ENCODE measurements at regions not wholly inside any gene's neighbourhood (a gene's known extent, or its start where the extent isn't known, plus 50 kb on each side); places are given as distances from the start of the nearest gene placed in this dataset.

DNA sequence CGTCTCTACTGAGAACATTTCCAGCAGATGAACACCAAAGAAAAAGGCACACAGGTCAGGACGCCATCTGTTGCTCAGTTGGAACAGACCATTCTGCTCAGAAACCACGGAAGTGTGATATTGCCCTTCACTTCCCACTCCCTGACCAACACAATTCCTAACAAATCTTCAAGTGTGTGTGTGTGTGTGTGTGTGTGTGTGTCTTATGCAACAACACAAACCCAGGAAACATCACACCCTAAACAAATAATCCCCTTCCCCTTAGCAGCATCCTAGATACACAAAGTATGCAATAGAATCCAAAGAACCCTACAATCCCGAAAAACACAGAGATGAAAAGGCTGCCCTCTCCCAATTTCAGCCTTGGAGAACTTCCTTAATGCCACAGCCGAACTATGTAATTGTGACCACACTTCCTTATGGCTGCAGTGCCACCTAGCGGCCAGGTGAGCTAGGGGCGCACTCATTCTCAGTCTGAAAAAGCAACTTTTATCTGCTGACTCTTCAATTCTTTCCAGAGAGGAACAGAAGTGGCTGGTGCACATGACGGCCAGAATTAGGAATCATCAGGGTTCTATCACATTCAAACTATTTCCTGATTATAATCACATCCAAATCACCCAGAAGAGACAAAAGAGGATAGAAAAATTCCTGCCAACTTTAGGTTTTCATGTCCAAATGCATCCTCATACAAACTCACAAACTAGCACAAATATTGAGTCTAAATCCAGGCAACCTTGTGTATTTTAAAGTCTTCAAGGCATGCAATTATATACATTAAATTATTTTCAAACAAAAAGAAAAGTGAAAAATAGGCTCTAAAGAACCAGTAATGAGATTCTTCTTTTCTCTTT, 164.9 kb downstream of the DHX15 start:
- DNase-seq = peak in 37 of 51 donors; percentile 3 to 69 (median 26)

DNA sequence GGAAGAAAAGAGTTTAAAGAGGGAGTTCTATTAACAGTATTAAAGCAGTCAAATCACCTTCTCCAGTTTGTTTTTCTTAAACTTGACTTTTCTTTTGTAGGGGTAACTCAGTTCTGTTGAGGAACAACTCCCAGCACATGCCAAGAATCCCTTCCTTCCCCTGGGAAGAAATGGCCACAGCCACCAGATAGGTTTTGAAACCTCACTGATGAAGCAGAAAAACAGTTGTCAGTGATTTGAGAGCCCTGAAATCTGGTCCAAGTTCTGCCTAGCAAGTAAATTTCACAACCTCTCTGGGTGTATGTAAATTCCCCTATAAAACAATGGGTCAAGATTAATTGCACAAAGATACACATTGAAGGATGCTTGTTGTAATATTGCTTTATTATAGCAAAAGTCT, 167.1 kb downstream of the DHX15 start:
- no peak for DNase-seq

- no peak for DNase-seq
Observed at GRCh38 chr4:24416293-24416692, 168.1 kb downstream of the DHX15 start.

GRCh38 chr4:24413311-24413784, 171.0 kb downstream of the DHX15 start:
- no peak for DNase-seq

DNA sequence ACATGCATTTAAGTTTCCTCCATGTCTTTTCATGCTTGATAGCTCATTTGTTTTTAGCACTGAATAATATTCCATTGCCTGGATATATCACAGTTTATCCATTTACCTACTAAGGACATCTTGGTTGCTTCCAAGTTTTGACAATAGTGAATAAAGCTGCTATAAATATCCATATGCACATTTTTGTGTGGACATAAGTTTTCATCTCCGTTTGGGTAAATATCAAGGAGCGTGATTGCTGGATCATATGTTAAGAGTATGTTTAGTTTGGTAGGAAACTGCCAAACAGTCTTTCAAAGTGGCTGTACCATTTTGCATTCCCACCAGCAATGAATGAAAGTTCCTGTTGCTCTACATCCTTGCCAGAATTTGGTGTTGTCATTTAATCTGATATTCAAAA, 172.5 kb downstream of the DHX15 start:
- no peak for DNase-seq

- DNase-seq = no peak
Observed at GRCh38 chr4:24411299-24411698, 173.1 kb downstream of the DHX15 start.

DNA sequence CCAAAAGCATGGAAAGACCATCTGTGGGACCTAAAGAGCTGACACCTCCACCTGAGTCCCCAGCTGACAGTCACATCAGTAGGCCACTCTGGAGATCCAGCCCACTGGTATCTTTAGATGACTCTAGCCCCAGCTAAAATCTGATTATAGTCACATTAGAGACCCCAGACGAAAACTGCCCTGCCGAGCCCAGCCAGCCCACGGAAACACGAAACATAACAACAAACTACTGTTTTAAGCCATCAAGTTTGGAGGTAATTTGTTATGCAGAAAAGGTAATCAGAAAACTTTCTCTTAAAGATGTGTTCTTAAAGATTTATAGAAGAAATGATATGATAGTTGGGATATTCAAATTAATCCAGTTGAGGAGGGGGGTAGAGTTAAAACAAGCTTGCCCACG, 175.7 kb downstream of the DHX15 start:
- no peak for DNase-seq

- DNase-seq = no peak
Observed at GRCh38 chr4:24405926-24406325, 178.4 kb downstream of the DHX15 start.

- no peak for DNase-seq
Observed at GRCh38 chr4:24405341-24405740, 179.0 kb downstream of the DHX15 start.

DNA sequence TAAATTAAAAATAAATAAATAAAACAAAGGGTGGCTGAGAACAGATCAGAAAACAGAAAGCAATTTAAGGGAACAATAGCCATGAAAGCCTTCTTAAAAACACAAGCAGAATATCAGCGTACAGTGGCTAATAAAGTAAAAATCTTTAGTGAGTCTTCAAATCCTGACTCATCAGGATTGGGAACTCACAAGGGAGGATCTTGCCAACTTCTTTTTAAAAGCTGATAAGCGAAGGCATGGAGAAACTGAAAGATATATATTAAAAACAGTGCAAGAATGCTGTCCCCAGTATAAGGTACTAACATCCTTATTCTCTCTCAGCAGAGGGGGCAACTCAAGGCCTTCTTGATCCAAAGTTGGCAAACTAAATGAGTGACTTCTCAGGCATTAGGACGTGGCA, 180.1 kb downstream of the DHX15 start:
- DNase-seq = no peak

- no peak for DNase-seq
Observed at GRCh38 chr4:24403265-24403664, 181.1 kb downstream of the DHX15 start.

- DNase-seq = no peak
Observed at GRCh38 chr4:24400537-24400936, 183.8 kb downstream of the DHX15 start.

- DNase-seq = no peak
Observed at GRCh38 chr4:24396988-24397387, 187.4 kb downstream of the DHX15 start.

DNA sequence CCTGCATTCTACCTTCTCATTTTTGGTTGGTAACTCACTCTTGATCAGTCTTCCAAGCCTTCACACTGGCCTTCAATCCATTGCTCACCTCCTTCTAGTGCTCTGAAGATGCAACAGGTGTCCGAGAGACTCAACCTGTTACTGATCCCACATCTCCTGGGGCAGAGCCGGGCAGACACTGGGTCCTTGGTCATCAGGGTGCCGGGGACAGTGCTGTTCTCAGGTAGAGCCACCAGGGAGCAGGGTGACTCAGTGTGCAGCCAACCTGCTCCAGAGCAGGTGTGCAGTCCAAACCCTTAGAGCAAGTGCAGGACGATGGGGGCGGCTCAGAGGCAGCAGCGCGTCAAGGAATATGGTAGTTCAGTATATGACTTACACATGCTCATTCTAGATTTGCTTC, 188.4 kb downstream of the DHX15 start:
- no peak for DNase-seq

- DNase-seq = no peak
Observed at GRCh38 chr4:24394041-24394440, 190.3 kb downstream of the DHX15 start.

DNA sequence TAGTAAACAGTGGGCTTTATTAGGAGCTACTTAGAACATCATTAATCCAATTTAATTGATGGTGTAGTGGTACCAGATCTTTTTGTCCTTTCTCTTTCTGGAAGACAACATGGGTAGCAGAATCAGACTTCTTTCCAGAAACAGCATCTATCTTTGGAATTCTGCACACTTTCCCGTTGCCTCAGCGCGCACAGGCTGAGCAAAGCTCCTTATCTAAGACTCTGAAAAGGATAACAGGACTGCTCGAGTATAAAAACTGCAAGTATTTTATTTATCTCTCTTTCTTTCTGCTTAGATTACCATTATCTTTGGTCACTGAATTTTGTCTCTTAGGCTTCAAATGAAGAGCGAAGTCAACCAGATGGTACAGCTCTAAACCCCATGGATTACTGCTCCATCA, 191.7 kb downstream of the DHX15 start:
- no peak for DNase-seq

GRCh38 chr4:24382381-24382780, 202.0 kb downstream of the DHX15 start:
- no peak for DNase-seq

DNA sequence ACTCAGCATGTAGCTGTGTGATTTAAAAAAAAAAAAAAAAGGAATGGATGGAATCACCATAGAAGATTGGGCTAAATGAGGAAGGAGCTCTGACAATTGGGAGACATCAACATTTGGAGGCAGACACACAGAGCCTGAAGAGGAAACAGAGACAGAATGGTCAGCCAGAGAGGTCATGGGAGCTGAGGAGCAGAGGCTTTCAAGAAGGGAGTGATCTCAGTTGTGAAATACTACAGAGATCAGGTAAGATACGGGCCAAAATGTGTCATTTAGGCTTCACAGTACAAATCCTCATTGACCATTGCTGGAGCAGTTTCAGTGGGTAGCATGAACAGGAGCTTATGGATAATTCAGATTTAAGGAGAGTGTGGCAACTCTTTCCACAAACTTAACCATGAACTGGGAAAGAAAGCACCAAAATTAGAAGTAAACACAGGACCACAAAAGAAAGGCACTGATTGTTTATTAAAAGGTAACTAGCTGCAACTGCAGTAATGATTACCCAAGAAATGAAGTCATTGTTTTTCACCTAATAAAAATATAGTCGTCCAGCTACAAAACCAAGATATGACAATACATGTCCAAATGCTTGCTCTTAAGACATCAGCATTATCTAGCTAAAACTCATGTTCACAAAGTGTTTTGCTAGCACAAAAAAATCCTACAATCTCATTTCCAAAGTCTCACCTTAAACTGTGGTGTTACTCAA, 203.2 kb downstream of the DHX15 start:
- DNase-seq = no peak

GRCh38 chr4:24373704-24374103, 210.7 kb downstream of the DHX15 start:
- DNase-seq = no peak

GRCh38 chr4:24372881-24373280, 211.5 kb downstream of the DHX15 start:
- no peak for DNase-seq

GRCh38 chr4:24372341-24372740, 212.0 kb downstream of the DHX15 start:
- no peak for DNase-seq

DNA sequence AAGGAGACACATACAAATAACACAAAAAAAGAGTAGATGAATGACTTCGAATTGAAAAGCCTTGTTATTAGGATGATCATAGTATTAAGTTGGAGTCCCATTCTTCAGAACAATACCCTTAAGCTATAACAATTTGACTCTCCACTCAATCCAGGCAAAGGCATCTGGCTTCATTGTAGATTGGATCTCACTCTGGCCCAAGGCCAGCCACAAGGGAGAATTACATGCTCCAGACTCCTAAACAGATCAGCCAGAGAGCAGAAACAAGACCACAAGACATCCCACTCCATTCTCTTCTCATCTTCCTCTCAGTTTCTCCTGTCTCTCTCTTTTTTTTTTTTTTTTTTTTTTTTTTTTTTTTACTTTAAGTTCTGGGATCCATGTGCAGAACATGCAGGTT, 213.9 kb downstream of the DHX15 start:
- no peak for DNase-seq

GRCh38 chr4:24369507-24370029, 214.8 kb downstream of the DHX15 start:
- peak in 1 of 51 donors; percentile 51 for DNase-seq

Measured in hypothalamus (tissue), 51 donors.